ENCODE measurements at regions not wholly inside any gene's neighbourhood (a gene's known extent, or its start where the extent isn't known, plus 50 kb on each side); places are given as distances from the start of the nearest gene placed in this dataset.

- TF ChIP-seq CTCF (conservative IDR thresholded peaks at IDR 0.05; ENCODE audit: low read length) (no peak), EZH2phosphoT487 (IDR thresholded peaks at IDR 0.05; ENCODE audit: borderline replicate concordance, low read depth, low read length) (no peak)
Observed at GRCh38 chr2:212737392-212738172, 199.0 kb upstream of the ERBB4 start.
